GM12891 (cell line): ENCODE measurements at regions not wholly inside any gene's neighbourhood (a gene's known extent, or its start where the extent isn't known, plus 50 kb on each side); places are given as distances from the start of the nearest gene placed in this dataset.

ENCODE experiments used
- PAX5 ChIP-seq: IDR thresholded peaks from 2 replicates; pipeline ENCODE4 v1.6.1; 2011; ENCODE audit warnings: low read length, moderate library complexity, mild to moderate bottlenecking; ENCODE audit not compliant: insufficient read depth, severe bottlenecking
- POLR2A ChIP-seq: IDR thresholded peaks from 2 replicates; pipeline ENCODE4 v1.6.1; 2011; ENCODE audit warnings: low read depth, low read length, control low read depth
- POLR2AphosphoS5 ChIP-seq: IDR thresholded peaks from 2 replicates; pipeline ENCODE4 v1.6.1; 2011; ENCODE audit warnings: low read depth, low read length, control low read depth
- SPI1 ChIP-seq: IDR thresholded peaks from 2 replicates; pipeline ENCODE4 v1.6.1; 2011; ENCODE audit warnings: low read depth, low read length, control low read depth
- TAF1 ChIP-seq: IDR thresholded peaks from 2 replicates; pipeline ENCODE4 v1.6.1; 2011; ENCODE audit warnings: low read depth, low read length, control low read depth

DNA sequence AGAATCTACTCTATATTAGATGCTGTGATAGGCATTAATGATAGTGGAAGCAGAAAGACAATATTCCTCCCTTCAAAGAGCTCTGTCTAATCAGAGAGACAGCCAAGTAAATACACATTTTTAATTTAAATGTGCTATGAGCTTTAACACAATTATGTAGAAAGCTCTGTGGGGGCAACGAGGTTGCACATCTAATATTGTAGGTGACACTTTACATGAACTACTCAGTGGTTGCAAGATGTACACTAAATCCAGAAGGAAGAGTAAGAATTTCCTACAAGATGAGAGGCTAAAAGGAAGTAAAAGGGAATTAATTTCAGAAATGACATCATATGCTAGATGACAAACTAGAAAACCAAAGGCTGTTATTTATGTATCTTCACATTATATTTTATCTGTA lies 120.9 kb downstream of the SPCS3 start:
- TF ChIP-seq POLR2A (no peak), TAF1 (no peak), PAX5 (no peak), POLR2AphosphoS5 (no peak), SPI1 (no peak)
